ENCODE measurements at regions not wholly inside any gene's neighbourhood (a gene's known extent, or its start where the extent isn't known, plus 50 kb on each side); places are given as distances from the start of the nearest gene placed in this dataset.

GRCh38 chr2:128637481-128638155 is 318.9 kb upstream of the HS6ST1 start:
- H3K27ac ChIP-seq (ENCODE audit: low read depth, low read length), result no peak overlapping the region
- no peak overlapping the region for H3K4me3 Mint-ChIP-seq
- no peaks in the 10 kb centered on the region for H3K9me3 Mint-ChIP-seq
- H3K4me1 ChIP-seq (ENCODE audit: insufficient read depth, low read length), result no peaks in the 10 kb centered on the region
- ChIA-PET CTCF (no interaction called here), POLR2A (no interaction called here)
- no peaks in the 10 kb centered on the region for H3K36me3 Mint-ChIP-seq
- no peak overlapping the region for H3K27ac Mint-ChIP-seq
- no peaks in the 10 kb centered on the region for H3K9me3 ChIP-seq (ENCODE audit: low read length)
- no peaks in the 10 kb centered on the region for H3K27me3 ChIP-seq (ENCODE audit: insufficient read depth, low read length, poor library complexity, severe bottlenecking)
- H3K4me3 ChIP-seq (ENCODE audit: low read length), result no peak overlapping the region
- peaks cover 6 to 10% of the 10 kb centered on the region in 2 donors for H3K27me3 Mint-ChIP-seq
- H3K36me3 ChIP-seq (ENCODE audit: insufficient read depth, low read length), result no peaks in the 10 kb centered on the region
- no peaks in the 10 kb centered on the region for H3K4me1 Mint-ChIP-seq
- no peak for DNase-seq

GRCh38 chr2:128638341-128639119 is 319.9 kb upstream of the HS6ST1 start:
- Histone ChIP-seq H3K27me3 (ENCODE audit: insufficient read depth, low read length, poor library complexity, severe bottlenecking) (no peaks in the 10 kb centered on the region), H3K4me1 (ENCODE audit: insufficient read depth, low read length) (no peaks in the 10 kb centered on the region), H3K27ac (ENCODE audit: low read depth, low read length) (no peak overlapping the region), H3K36me3 (ENCODE audit: insufficient read depth, low read length) (no peaks in the 10 kb centered on the region), H3K9me3 (ENCODE audit: low read length) (no peaks in the 10 kb centered on the region), H3K4me3 (ENCODE audit: low read length) (no peak overlapping the region)
- Mint-ChIP-seq H3K4me3 (no peak overlapping the region), H3K27me3 (peaks cover 5 to 10% of the 10 kb centered on the region in 2 donors), H3K4me1 (no peaks in the 10 kb centered on the region), H3K27ac (no peak overlapping the region), H3K36me3 (no peaks in the 10 kb centered on the region), H3K9me3 (no peaks in the 10 kb centered on the region)
- POLR2A ChIA-PET, result no interaction called here
- CTCF ChIA-PET, result no interaction called here
- no peak for DNase-seq

- Mint-ChIP-seq H3K36me3 (no peaks in the 10 kb centered on the region), H3K4me1 (no peaks in the 10 kb centered on the region), H3K9me3 (no peaks in the 10 kb centered on the region), H3K4me3 (no peak overlapping the region), H3K27ac (no peak overlapping the region), H3K27me3 (peaks cover 5 to 10% of the 10 kb centered on the region in 2 donors)
- Histone ChIP-seq H3K27me3 (ENCODE audit: insufficient read depth, low read length, poor library complexity, severe bottlenecking) (no peaks in the 10 kb centered on the region), H3K9me3 (ENCODE audit: low read length) (no peaks in the 10 kb centered on the region), H3K4me3 (ENCODE audit: low read length) (no peak overlapping the region), H3K36me3 (ENCODE audit: insufficient read depth, low read length) (no peaks in the 10 kb centered on the region), H3K27ac (ENCODE audit: low read depth, low read length) (no peak overlapping the region), H3K4me1 (ENCODE audit: insufficient read depth, low read length) (no peaks in the 10 kb centered on the region)
- no peak for DNase-seq
- ChIA-PET CTCF (no interaction called here), POLR2A (no interaction called here)
Measured at GRCh38 chr2:128639120-128639477, 320.4 kb upstream of the HS6ST1 start.

DNA sequence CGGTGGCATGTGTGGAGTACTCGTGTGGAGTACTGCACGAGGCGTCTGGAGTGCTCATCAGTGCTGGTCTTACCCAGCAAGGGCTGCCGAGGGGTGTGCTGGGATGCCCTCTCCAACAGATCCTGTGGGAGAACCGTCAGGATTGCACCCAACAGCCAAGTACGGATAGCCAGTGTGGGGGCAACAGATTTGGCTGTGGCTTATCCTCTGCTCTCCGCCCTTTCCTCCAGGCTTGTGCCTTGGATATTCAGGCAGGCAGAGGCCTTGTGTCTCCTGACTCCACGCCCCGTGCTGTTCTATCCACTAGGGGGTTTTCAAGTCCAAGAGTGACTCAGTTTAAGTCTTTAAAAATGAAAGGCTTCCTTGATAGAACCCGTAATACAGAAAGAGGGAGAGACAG is 321.0 kb upstream of the HS6ST1 start:
- no peak overlapping the region for H3K4me3 ChIP-seq (ENCODE audit: low read length)
- Mint-ChIP-seq H3K27ac (no peak overlapping the region), H3K4me3 (no peak overlapping the region), H3K27me3 (peaks cover 5 to 10% of the 10 kb centered on the region in 2 donors), H3K36me3 (no peaks in the 10 kb centered on the region), H3K9me3 (no peaks in the 10 kb centered on the region), H3K4me1 (no peaks in the 10 kb centered on the region)
- H3K36me3 ChIP-seq (ENCODE audit: insufficient read depth, low read length), result no peaks in the 10 kb centered on the region
- H3K27ac ChIP-seq (ENCODE audit: low read depth, low read length), result no peak overlapping the region
- POLR2A ChIA-PET, result no interaction called here
- no peaks in the 10 kb centered on the region for H3K9me3 ChIP-seq (ENCODE audit: low read length)
- H3K4me1 ChIP-seq (ENCODE audit: insufficient read depth, low read length), result no peaks in the 10 kb centered on the region
- DNase-seq, result no peak
- CTCF ChIA-PET, result no interaction called here
- H3K27me3 ChIP-seq (ENCODE audit: insufficient read depth, low read length, poor library complexity, severe bottlenecking), result no peaks in the 10 kb centered on the region

GRCh38 chr2:128640166-128640844 is 321.6 kb upstream of the HS6ST1 start:
- no peak overlapping the region for H3K27ac Mint-ChIP-seq
- ChIA-PET POLR2A (no interaction called here), CTCF (no interaction called here)
- no peaks in the 10 kb centered on the region for H3K36me3 Mint-ChIP-seq
- no peak overlapping the region for H3K4me3 ChIP-seq (ENCODE audit: low read length)
- H3K9me3 ChIP-seq (ENCODE audit: low read length), result no peaks in the 10 kb centered on the region
- no peak overlapping the region for H3K4me3 Mint-ChIP-seq
- no peaks in the 10 kb centered on the region for H3K9me3 Mint-ChIP-seq
- H3K36me3 ChIP-seq (ENCODE audit: insufficient read depth, low read length), result no peaks in the 10 kb centered on the region
- no peaks in the 10 kb centered on the region for H3K4me1 ChIP-seq (ENCODE audit: insufficient read depth, low read length)
- DNase-seq, result no peak
- H3K27ac ChIP-seq (ENCODE audit: low read depth, low read length), result no peak overlapping the region
- peaks cover 0 to 2% (median 0%) of the 10 kb centered on the region in 3 donors for H3K4me1 Mint-ChIP-seq
- H3K27me3 Mint-ChIP-seq, result peaks cover 5 to 10% of the 10 kb centered on the region in 2 donors
- H3K27me3 ChIP-seq (ENCODE audit: insufficient read depth, low read length, poor library complexity, severe bottlenecking), result no peaks in the 10 kb centered on the region

DNA sequence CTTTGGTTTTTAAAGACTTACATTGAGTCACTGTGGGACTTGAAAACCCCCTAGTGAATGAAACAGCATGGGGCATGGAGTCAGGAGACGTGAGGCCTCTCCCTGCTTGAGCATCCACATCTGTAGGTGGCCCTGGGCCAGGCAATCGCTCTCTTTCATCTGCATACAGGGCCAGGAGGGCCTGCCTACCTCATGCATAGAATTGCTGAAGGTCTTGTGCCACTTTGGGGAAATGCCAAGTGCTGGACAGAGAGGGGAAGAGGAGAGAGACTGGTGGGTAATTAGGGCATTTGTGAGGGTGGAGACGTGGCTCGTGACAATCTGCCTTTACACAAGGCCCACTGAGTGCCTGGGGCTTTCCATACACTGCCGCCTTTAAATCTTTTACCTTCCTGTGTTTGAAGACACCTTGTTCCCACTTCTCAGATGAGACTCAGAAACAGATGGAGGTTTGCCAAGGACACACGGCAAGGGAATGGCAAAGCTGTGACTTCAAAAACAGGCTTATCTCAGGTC is 322.2 kb upstream of the HS6ST1 start:
- no peaks in the 10 kb centered on the region for H3K9me3 ChIP-seq (ENCODE audit: low read length)
- H3K9me3 Mint-ChIP-seq, result peaks cover 0 to 2% (median 0%) of the 10 kb centered on the region in 5 donors
- no peaks in the 10 kb centered on the region for H3K4me1 ChIP-seq (ENCODE audit: insufficient read depth, low read length)
- H3K4me3 Mint-ChIP-seq, result no peak overlapping the region
- H3K36me3 ChIP-seq (ENCODE audit: insufficient read depth, low read length), result no peaks in the 10 kb centered on the region
- peaks cover 5 to 15% of the 10 kb centered on the region in 2 donors for H3K27me3 Mint-ChIP-seq
- no peaks in the 10 kb centered on the region for H3K27me3 ChIP-seq (ENCODE audit: insufficient read depth, low read length, poor library complexity, severe bottlenecking)
- no peak overlapping the region for H3K27ac Mint-ChIP-seq
- H3K27ac ChIP-seq (ENCODE audit: low read depth, low read length), result no peak overlapping the region
- no peak for DNase-seq
- H3K4me1 Mint-ChIP-seq, result peaks cover 0 to 2% (median 0%) of the 10 kb centered on the region in 3 donors
- ChIA-PET POLR2A (no interaction called here), CTCF (no interaction called here)
- no peak overlapping the region for H3K4me3 ChIP-seq (ENCODE audit: low read length)
- no peaks in the 10 kb centered on the region for H3K36me3 Mint-ChIP-seq

GRCh38 chr2:128641421-128642080 is 322.9 kb upstream of the HS6ST1 start:
- peaks cover 0 to 2% (median 0%) of the 10 kb centered on the region in 5 donors for H3K9me3 Mint-ChIP-seq
- Histone ChIP-seq H3K4me1 (ENCODE audit: insufficient read depth, low read length) (no peaks in the 10 kb centered on the region), H3K4me3 (ENCODE audit: low read length) (no peak overlapping the region), H3K27ac (ENCODE audit: low read depth, low read length) (no peak overlapping the region), H3K9me3 (ENCODE audit: low read length) (no peaks in the 10 kb centered on the region), H3K27me3 (ENCODE audit: insufficient read depth, low read length, poor library complexity, severe bottlenecking) (no peaks in the 10 kb centered on the region), H3K36me3 (ENCODE audit: insufficient read depth, low read length) (no peaks in the 10 kb centered on the region)
- H3K27me3 Mint-ChIP-seq, result peaks cover 5 to 13% of the 10 kb centered on the region in 2 donors
- POLR2A ChIA-PET, result no interaction called here
- peaks cover 0 to 2% (median 0%) of the 10 kb centered on the region in 3 donors for H3K4me1 Mint-ChIP-seq
- CTCF ChIA-PET, result no interaction called here
- no peaks in the 10 kb centered on the region for H3K36me3 Mint-ChIP-seq
- no peak overlapping the region for H3K4me3 Mint-ChIP-seq
- no peak overlapping the region for H3K27ac Mint-ChIP-seq
- DNase-seq, result no peak

DNA sequence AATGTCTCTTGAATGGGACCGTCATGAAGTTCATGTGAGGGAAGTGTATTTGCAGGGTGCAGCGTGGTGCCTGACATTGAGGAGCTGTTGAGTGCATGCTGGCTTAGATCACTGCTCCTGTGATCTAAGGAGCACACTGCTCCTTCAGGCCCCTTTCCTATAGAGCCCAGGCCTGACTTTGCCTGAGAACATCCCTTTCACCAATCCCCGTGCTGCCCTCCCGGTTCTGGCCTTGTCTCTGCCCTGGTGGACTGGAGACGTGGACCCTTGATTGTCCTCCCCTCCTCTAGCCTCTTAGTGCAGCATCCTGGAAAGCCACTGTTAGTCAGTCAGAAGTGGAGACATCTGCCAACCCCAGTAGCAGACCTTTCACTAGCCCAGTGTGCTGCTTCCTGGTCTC is 323.6 kb upstream of the HS6ST1 start:
- Histone ChIP-seq H3K36me3 (ENCODE audit: insufficient read depth, low read length) (no peaks in the 10 kb centered on the region), H3K9me3 (ENCODE audit: low read length) (no peaks in the 10 kb centered on the region), H3K4me1 (ENCODE audit: insufficient read depth, low read length) (no peaks in the 10 kb centered on the region), H3K27me3 (ENCODE audit: insufficient read depth, low read length, poor library complexity, severe bottlenecking) (no peaks in the 10 kb centered on the region), H3K27ac (ENCODE audit: low read depth, low read length) (no peak overlapping the region), H3K4me3 (ENCODE audit: low read length) (no peak overlapping the region)
- POLR2A ChIA-PET, result no interaction called here
- no peak overlapping the region for H3K4me3 Mint-ChIP-seq
- DNase-seq, result no peak
- H3K36me3 Mint-ChIP-seq, result no peaks in the 10 kb centered on the region
- peaks cover 0 to 2% (median 0%) of the 10 kb centered on the region in 3 donors for H3K4me1 Mint-ChIP-seq
- no peak overlapping the region for H3K27ac Mint-ChIP-seq
- peaks cover 5 to 10% of the 10 kb centered on the region in 2 donors for H3K27me3 Mint-ChIP-seq
- CTCF ChIA-PET, result no interaction called here
- peaks cover 0 to 2% (median 0%) of the 10 kb centered on the region in 5 donors for H3K9me3 Mint-ChIP-seq
